Endothelial cell of umbilical vein (primary cell): ENCODE measurements at regions not wholly inside any gene's neighbourhood (a gene's known extent, or its start where the extent isn't known, plus 50 kb on each side); places are given as distances from the start of the nearest gene placed in this dataset.

Experiments
- BruUV-seq: library from RNA; stranded (reverse); fragments of 400-500 nt; replicated peaks from 2 replicates; lab custom pipeline; 2021; lab: Mats Ljungman, UMichigan
- CTCF ChIA-PET: fragments of 300-600, 350-600 bp; sonication (Branson Sonifier 250); formaldehyde crosslinking; loops from one replicate; lab custom pipeline; 2021; ENCODE audit warnings: antibody characterized with exemption, inconsistent platforms; lab: Charles Lee
- POLR2A ChIA-PET: fragments of 300-600, 350-600 bp; sonication (Branson Sonifier 250); formaldehyde crosslinking; loops from one replicate; lab custom pipeline; 2021; ENCODE audit warnings: antibody characterized with exemption, inconsistent platforms; lab: Charles Lee
- DNase-seq: peaks from one replicate; pipeline ENCODE4 v3.0.0-alpha.2; 2011; ENCODE audit warnings: low read depth, low spot score
- FAIRE-seq: peaks from 2 replicates; lab custom pipeline; 2011; peaks lifted over from hg19 to GRCh38; lab: Jason Lieb, UNC
- H2AFZ ChIP-seq: 2 replicates; pipeline ENCODE4 v1.6.0; 2012; ENCODE audit warnings: low read depth, low read length, control low read depth, inconsistent platforms
- H3K27ac ChIP-seq: 2 replicates; pipeline ENCODE4 v1.5.1; 2011; ENCODE audit warnings: low read depth, mild to moderate bottlenecking, control low read depth, low read length, moderate library complexity; ENCODE audit not compliant: insufficient read depth
- H3K27me3 ChIP-seq, 2 experiments: 2 replicates each; pipeline versions ENCODE4 v1.6.0 to v1.6.1; 2011; ENCODE audit warnings: low read length in 2 of 2, mixed read lengths in 1 of 2; ENCODE audit not compliant: control insufficient read depth in 2 of 2, insufficient read depth in 2 of 2
- H3K36me3 ChIP-seq, 2 experiments: 2 replicates in 1 of 2; 3 replicates in 1 of 2; pipeline ENCODE4 v1.5.1; 2011; ENCODE audit warnings: low read length in 2 of 2, mild to moderate bottlenecking in 1 of 2, moderate library complexity in 1 of 2; ENCODE audit not compliant: control insufficient read depth in 2 of 2, insufficient read depth in 2 of 2; ENCODE audit errors: extremely low read depth in 1 of 2
- H3K4me1 ChIP-seq: 3 replicates; pipeline ENCODE4 v1.5.1; 2011; ENCODE audit warnings: mild to moderate bottlenecking, low read length; ENCODE audit not compliant: control insufficient read depth, insufficient read depth; ENCODE audit errors: extremely low read depth
- H3K4me2 ChIP-seq: 2 replicates; pipeline ENCODE4 v1.6.1; 2011; ENCODE audit warnings: low read length, control low read depth, mixed read lengths; ENCODE audit not compliant: insufficient read depth
- H3K4me3 ChIP-seq, 3 experiments: fragments of 200-600 bp in 1 of 3; sonication (generic), shearing (Covaris generic) in 1 of 3; replicated peaks in 1 of 3; 2 replicates each; pipeline ENCODE4 v1.5.1; 2011 to 2016; ENCODE audit warnings: control low read depth in 3 of 3, low read length in 3 of 3, mild to moderate bottlenecking in 2 of 3, inconsistent platforms in 1 of 3, low read depth in 1 of 3, moderate library complexity in 1 of 3; ENCODE audit not compliant: insufficient read depth in 1 of 3
- H3K79me2 ChIP-seq: 2 replicates; pipeline ENCODE4 v1.6.0; 2012; ENCODE audit warnings: low read length, inconsistent platforms; ENCODE audit not compliant: control insufficient read depth, insufficient read depth
- H3K9ac ChIP-seq: replicated peaks from 2 replicates; pipeline ENCODE3; 2011; ENCODE audit warnings: low read length, control low read depth; ENCODE audit not compliant: insufficient read depth; ENCODE audit errors: extremely low read depth
- H3K9me1 ChIP-seq: replicated peaks from 3 replicates; pipeline ENCODE4 v1.6.0; 2011; ENCODE audit warnings: mild to moderate bottlenecking, low read length; ENCODE audit not compliant: control insufficient read depth, insufficient read depth; ENCODE audit errors: extremely low read depth
- H3K9me3 ChIP-seq: replicated peaks from 2 replicates; pipeline ENCODE4 v1.5.1; 2012; ENCODE audit warnings: low read length, inconsistent platforms; ENCODE audit not compliant: control insufficient read depth, insufficient read depth
- H4K20me1 ChIP-seq: replicated peaks from 2 replicates; pipeline ENCODE3; 2011; ENCODE audit warnings: mild to moderate bottlenecking, low read length; ENCODE audit not compliant: control insufficient read depth, insufficient read depth; ENCODE audit errors: extremely low read depth
- EZH2 ChIP-seq: IDR thresholded peaks from 2 replicates; pipeline ENCODE4 v1.6.1; 2012; ENCODE audit warnings: borderline replicate concordance, low read depth, mild to moderate bottlenecking, moderate library complexity, low read length, inconsistent platforms; ENCODE audit not compliant: severe bottlenecking
- FOS ChIP-seq: IDR thresholded peaks from 2 replicates; pipeline ENCODE4 v1.6.1; 2011; ENCODE audit warnings: mild to moderate bottlenecking, low read length, moderate library complexity, borderline replicate concordance; ENCODE audit not compliant: insufficient read depth
- GATA2 ChIP-seq: IDR thresholded peaks from 2 replicates; pipeline ENCODE4 v1.7.0; 2011; ENCODE audit warnings: low read depth, mild to moderate bottlenecking, moderate library complexity, mixed read lengths, low read length; ENCODE audit not compliant: insufficient read length, insufficient read depth
- JUN ChIP-seq: IDR thresholded peaks from 2 replicates; pipeline ENCODE4 v1.6.1; 2011; ENCODE audit warnings: borderline replicate concordance, low read depth; ENCODE audit not compliant: insufficient read length, insufficient read depth
- MYC ChIP-seq: IDR thresholded peaks from one replicate; pipeline ENCODE4 v1.6.1; 2011; ENCODE audit warnings: mild to moderate bottlenecking, low read depth, low read length
- POLR2A ChIP-seq: IDR thresholded peaks from 2 replicates; pipeline ENCODE4 v1.6.1; 2012; ENCODE audit warnings: low read depth, mild to moderate bottlenecking, control low read depth, low read length
- POLR2AphosphoS5 ChIP-seq: IDR thresholded peaks from 2 replicates; pipeline ENCODE4 v1.6.1; 2012; ENCODE audit warnings: low read depth, mild to moderate bottlenecking, control low read depth, low read length, moderate library complexity; ENCODE audit not compliant: insufficient read depth
- dilution Hi-C: fragments of 300-500 bp; cut with MboI; formaldehyde crosslinking; loops from one replicate; pipeline ENCODE4 v1.15.0; 2019; ENCODE audit warnings: low sequenced_read_pairs; ENCODE audit not compliant: extremely low pct_ligation_motif_present
- intact Hi-C: fragments of 100-400 bp; cut with micrococcal nuclease; formaldehyde crosslinking; loops from one replicate; pipeline ENCODE4 v1.10.0; 2022
- TF ChIP-seq, protein P1 (sequence below), 2 donors: IDR thresholded peaks; 1 replicate in 1 of 2; 2 replicates in 1 of 2; pipeline ENCODE4 v1.5.1; 2011; ENCODE audit warnings: low read length in 2 of 2, mild to moderate bottlenecking in 2 of 2, moderate library complexity in 2 of 2, control low read depth in 1 of 2, inconsistent platforms in 1 of 2, low read depth in 1 of 2; ENCODE audit not compliant: insufficient read depth in 1 of 2; ENCODE audit errors: extremely low read depth in 1 of 2
- TF ChIP-seq, protein P2 (sequence below): IDR thresholded peaks from 2 replicates; pipeline ENCODE4 v1.6.1; 2011; ENCODE audit not compliant: insufficient read depth, insufficient read length

DNA sequence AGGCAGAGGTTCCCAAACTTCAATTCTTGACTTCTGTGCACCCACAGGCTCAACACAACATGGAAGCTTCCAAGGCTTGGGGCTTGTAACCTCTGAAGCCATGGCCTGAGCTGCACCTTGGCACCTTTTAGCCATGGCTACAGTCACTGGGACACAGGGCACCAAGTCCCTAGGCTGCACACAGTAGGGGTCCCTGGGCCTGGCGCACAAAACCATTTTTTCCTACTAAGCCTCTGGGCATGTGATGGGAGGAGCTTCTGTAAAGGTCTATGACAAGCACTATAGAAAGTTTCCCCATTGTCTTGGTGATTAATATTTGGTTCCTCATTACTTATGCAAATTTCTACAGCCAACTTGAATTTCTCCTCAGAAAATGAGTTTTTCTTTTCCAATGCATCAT lies 420.9 kb upstream of the GRM3 start:
- H3K4me3 ChIP-seq = no peak overlapping the region
- no peak overlapping the region for H3K9ac ChIP-seq
- POLR2A ChIA-PET = no interaction called here
- H3K36me3 ChIP-seq = no peaks in the 10 kb centered on the region
- CTCF ChIA-PET = no interaction called here
- H3K9me3 ChIP-seq = no peaks in the 10 kb centered on the region
- H3K4me1 ChIP-seq = no peaks in the 10 kb centered on the region
- intact Hi-C loops (no loop called here), dilution Hi-C loops (no loop called here)
- no TSS peak for BruUV-seq
- TF ChIP-seq, protein P1, sequence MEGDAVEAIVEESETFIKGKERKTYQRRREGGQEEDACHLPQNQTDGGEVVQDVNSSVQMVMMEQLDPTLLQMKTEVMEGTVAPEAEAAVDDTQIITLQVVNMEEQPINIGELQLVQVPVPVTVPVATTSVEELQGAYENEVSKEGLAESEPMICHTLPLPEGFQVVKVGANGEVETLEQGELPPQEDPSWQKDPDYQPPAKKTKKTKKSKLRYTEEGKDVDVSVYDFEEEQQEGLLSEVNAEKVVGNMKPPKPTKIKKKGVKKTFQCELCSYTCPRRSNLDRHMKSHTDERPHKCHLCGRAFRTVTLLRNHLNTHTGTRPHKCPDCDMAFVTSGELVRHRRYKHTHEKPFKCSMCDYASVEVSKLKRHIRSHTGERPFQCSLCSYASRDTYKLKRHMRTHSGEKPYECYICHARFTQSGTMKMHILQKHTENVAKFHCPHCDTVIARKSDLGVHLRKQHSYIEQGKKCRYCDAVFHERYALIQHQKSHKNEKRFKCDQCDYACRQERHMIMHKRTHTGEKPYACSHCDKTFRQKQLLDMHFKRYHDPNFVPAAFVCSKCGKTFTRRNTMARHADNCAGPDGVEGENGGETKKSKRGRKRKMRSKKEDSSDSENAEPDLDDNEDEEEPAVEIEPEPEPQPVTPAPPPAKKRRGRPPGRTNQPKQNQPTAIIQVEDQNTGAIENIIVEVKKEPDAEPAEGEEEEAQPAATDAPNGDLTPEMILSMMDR (IDR thresholded peaks at IDR 0.05; ENCODE audit: extremely low read depth in 1 of 2, insufficient read depth in 1 of 2, low read depth in 1 of 2, low read length in 2 of 2) = no peak
- TF ChIP-seq, protein P2, sequence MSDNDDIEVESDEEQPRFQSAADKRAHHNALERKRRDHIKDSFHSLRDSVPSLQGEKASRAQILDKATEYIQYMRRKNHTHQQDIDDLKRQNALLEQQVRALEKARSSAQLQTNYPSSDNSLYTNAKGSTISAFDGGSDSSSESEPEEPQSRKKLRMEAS = no peak
- TF ChIP-seq EZH2 = no peak
- no peak for TF ChIP-seq POLR2A
- TF ChIP-seq JUN = no peak
- TF ChIP-seq MYC = no peak
- TF ChIP-seq FOS = no peak
- TF ChIP-seq POLR2AphosphoS5 = no peak
- TF ChIP-seq GATA2 = no peak
- no peaks in the 10 kb centered on the region for H4K20me1 ChIP-seq
- no peaks in the 10 kb centered on the region for H3K79me2 ChIP-seq
- H3K27me3 ChIP-seq = no peaks in the 10 kb centered on the region
- H3K4me2 ChIP-seq = no peak overlapping the region
- H3K9me1 ChIP-seq = no peaks in the 10 kb centered on the region
- FAIRE-seq = no peak
- no peak overlapping the region for H3K27ac ChIP-seq
- H2AFZ ChIP-seq = no peak overlapping the region
- no peak for DNase-seq
